Testis (tissue), 2 donors: ENCODE measurements at regions not wholly inside any gene's neighbourhood (a gene's known extent, or its start where the extent isn't known, plus 50 kb on each side); places are given as distances from the start of the nearest gene placed in this dataset.

Source experiments
- POLR2A ChIP-seq: fragments of 450-650 bp; IDR thresholded peaks from one replicate; pipeline ENCODE4 v1.6.1; 2017; ENCODE audit warnings: antibody characterized with exemption, mild to moderate bottlenecking, moderate library complexity
- TF ChIP-seq, protein P1 (sequence below), 3 experiments: fragments of 450-650 bp in 2 of 3; fragments of 200-600 bp in 1 of 3; sonication (generic) in 1 of 3; IDR thresholded peaks; one replicate each; pipeline ENCODE4 v1.5.1; 2016 to 2019; ENCODE audit warnings: antibody characterized with exemption in 3 of 3, mild to moderate bottlenecking in 2 of 3, moderate library complexity in 1 of 3

- TF ChIP-seq, protein P1, sequence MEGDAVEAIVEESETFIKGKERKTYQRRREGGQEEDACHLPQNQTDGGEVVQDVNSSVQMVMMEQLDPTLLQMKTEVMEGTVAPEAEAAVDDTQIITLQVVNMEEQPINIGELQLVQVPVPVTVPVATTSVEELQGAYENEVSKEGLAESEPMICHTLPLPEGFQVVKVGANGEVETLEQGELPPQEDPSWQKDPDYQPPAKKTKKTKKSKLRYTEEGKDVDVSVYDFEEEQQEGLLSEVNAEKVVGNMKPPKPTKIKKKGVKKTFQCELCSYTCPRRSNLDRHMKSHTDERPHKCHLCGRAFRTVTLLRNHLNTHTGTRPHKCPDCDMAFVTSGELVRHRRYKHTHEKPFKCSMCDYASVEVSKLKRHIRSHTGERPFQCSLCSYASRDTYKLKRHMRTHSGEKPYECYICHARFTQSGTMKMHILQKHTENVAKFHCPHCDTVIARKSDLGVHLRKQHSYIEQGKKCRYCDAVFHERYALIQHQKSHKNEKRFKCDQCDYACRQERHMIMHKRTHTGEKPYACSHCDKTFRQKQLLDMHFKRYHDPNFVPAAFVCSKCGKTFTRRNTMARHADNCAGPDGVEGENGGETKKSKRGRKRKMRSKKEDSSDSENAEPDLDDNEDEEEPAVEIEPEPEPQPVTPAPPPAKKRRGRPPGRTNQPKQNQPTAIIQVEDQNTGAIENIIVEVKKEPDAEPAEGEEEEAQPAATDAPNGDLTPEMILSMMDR (IDR thresholded peaks at IDR 0.05): no peak
- TF ChIP-seq POLR2A: no peak
Measured at GRCh38 chr18:70649683-70650082, 360.8 kb downstream of the SOCS6 start.
